H9 (cell line): ENCODE measurements at regions not wholly inside any gene's neighbourhood (a gene's known extent, or its start where the extent isn't known, plus 50 kb on each side); places are given as distances from the start of the nearest gene placed in this dataset.

Experiments
- DNase-seq: peaks from one replicate; pipeline ENCODE4 v3.0.0-alpha.2; 2017
- H2AFZ ChIP-seq: one replicate; pipeline ENCODE4 v1.6.1; 2013; ENCODE audit warnings: mild to moderate bottlenecking, low read length, control low read depth, moderate library complexity
- H2AK5ac ChIP-seq: 2 replicates; pipeline ENCODE4 v1.6.1; 2013; ENCODE audit warnings: low read length, control low read depth, mixed read lengths; ENCODE audit not compliant: insufficient read length
- H2BK120ac ChIP-seq: one replicate; pipeline ENCODE4 v1.6.1; 2013; ENCODE audit warnings: low read depth, mild to moderate bottlenecking, low read length, control low read depth, inconsistent platforms; ENCODE audit not compliant: poor library complexity, severe bottlenecking
- H2BK12ac ChIP-seq: 2 replicates; pipeline ENCODE4 v1.6.1; 2013; ENCODE audit warnings: low read length, control low read depth, mixed read lengths, low read depth; ENCODE audit not compliant: insufficient read length
- H2BK15ac ChIP-seq: 2 replicates; pipeline ENCODE4 v1.6.1; 2013; ENCODE audit warnings: low read depth, low read length, control low read depth
- H2BK20ac ChIP-seq: one replicate; pipeline ENCODE4 v1.6.1; 2013; ENCODE audit warnings: low read depth, mild to moderate bottlenecking, low read length, control low read depth, inconsistent platforms; ENCODE audit not compliant: poor library complexity, severe bottlenecking
- H2BK5ac ChIP-seq: 2 replicates; pipeline ENCODE4 v1.6.1; 2013; ENCODE audit warnings: low read length, control low read depth, mixed read lengths; ENCODE audit not compliant: insufficient read length
- H3K14ac ChIP-seq: 2 replicates; pipeline ENCODE4 v1.6.1; 2013; ENCODE audit warnings: low read length, control low read depth; ENCODE audit not compliant: insufficient read depth
- H3K18ac ChIP-seq: 2 replicates; pipeline ENCODE4 v1.6.1; 2013; ENCODE audit warnings: low read depth, mild to moderate bottlenecking, mixed read lengths, low read length, control low read depth; ENCODE audit not compliant: insufficient read length
- H3K23ac ChIP-seq: 2 replicates; pipeline ENCODE4 v1.6.1; 2013; ENCODE audit warnings: low read length, control low read depth, mixed read lengths, low read depth; ENCODE audit not compliant: insufficient read length
- H3K23me2 ChIP-seq: 2 replicates; pipeline ENCODE4 v1.6.1; 2013; ENCODE audit warnings: low read depth, mild to moderate bottlenecking, mixed read lengths, low read length, control low read depth; ENCODE audit not compliant: insufficient read length, poor library complexity, severe bottlenecking
- H3K27ac ChIP-seq: 2 replicates; pipeline ENCODE4 v1.5.1; 2013; ENCODE audit warnings: low read length, control low read depth, mixed read lengths, low read depth; ENCODE audit not compliant: insufficient read length
- H3K27me3 ChIP-seq: 2 replicates; pipeline ENCODE4 v1.6.1; 2013; ENCODE audit warnings: low read length, control low read depth, inconsistent platforms; ENCODE audit not compliant: insufficient read depth
- H3K4ac ChIP-seq: 2 replicates; pipeline ENCODE4 v1.6.1; 2013; ENCODE audit warnings: low read depth, mild to moderate bottlenecking, control low read depth, inconsistent platforms, low read length, moderate library complexity
- H3K4me1 ChIP-seq: 2 replicates; pipeline ENCODE4 v1.6.1; 2013; ENCODE audit warnings: low read length, control low read depth, inconsistent platforms; ENCODE audit not compliant: insufficient read depth
- H3K4me2 ChIP-seq: 2 replicates; pipeline ENCODE4 v1.6.1; 2013; ENCODE audit warnings: low read length, control low read depth, mixed read lengths; ENCODE audit not compliant: insufficient read length, insufficient read depth
- H3K56ac ChIP-seq: 2 replicates; pipeline ENCODE4 v1.6.1; 2013; ENCODE audit warnings: low read depth, mild to moderate bottlenecking, mixed read lengths, low read length, control low read depth; ENCODE audit not compliant: insufficient read length
- H3K79me1 ChIP-seq: 2 replicates; pipeline ENCODE4 v1.6.1; 2013; ENCODE audit warnings: low read depth, mild to moderate bottlenecking, moderate library complexity, low read length, control low read depth, inconsistent platforms; ENCODE audit not compliant: insufficient read depth, poor library complexity, severe bottlenecking
- H3K79me2 ChIP-seq: 2 replicates; pipeline ENCODE4 v1.6.1; 2013; ENCODE audit warnings: low read length, control low read depth, inconsistent platforms; ENCODE audit not compliant: insufficient read depth
- H3K9ac ChIP-seq: 2 replicates; pipeline ENCODE4 v1.6.1; 2013; ENCODE audit warnings: low read length, control low read depth, mixed read lengths; ENCODE audit not compliant: insufficient read length; ENCODE audit errors: extremely low read depth
- H3K9me3 ChIP-seq: one replicate; pipeline ENCODE4 v1.6.1; 2013; ENCODE audit warnings: low read depth, low read length, inconsistent platforms; ENCODE audit not compliant: control insufficient read depth
- H3T11ph ChIP-seq: one replicate; pipeline ENCODE4 v1.6.1; 2013; ENCODE audit warnings: mild to moderate bottlenecking, low read length, control low read depth, inconsistent platforms
- H4K20me1 ChIP-seq: one replicate; pipeline ENCODE4 v1.6.1; 2013; ENCODE audit not compliant: control insufficient read depth, insufficient read length, insufficient read depth
- H4K5ac ChIP-seq: 2 replicates; pipeline ENCODE4 v1.6.1; 2013; ENCODE audit warnings: low read depth, mild to moderate bottlenecking, mixed read lengths, low read length, control low read depth; ENCODE audit not compliant: insufficient read length
- H4K8ac ChIP-seq: replicated peaks from 2 replicates; pipeline ENCODE4 v1.6.1; 2013; ENCODE audit warnings: low read length, control low read depth, mixed read lengths, low read depth; ENCODE audit not compliant: insufficient read length
- H4K91ac ChIP-seq: 2 replicates; pipeline ENCODE4 v1.6.1; 2013; ENCODE audit warnings: low read depth, mild to moderate bottlenecking, moderate library complexity, mixed read lengths, low read length, control low read depth; ENCODE audit not compliant: insufficient read length
- H3K27ac Mint-ChIP-seq, 3 experiments: 2 replicates in 2 of 3; 3 replicates in 1 of 3; pipeline ENCODE4 v1.8.0; 2020 to 2021; ENCODE audit warnings: mixed read lengths in 3 of 3, mild to moderate bottlenecking in 1 of 3, moderate library complexity in 1 of 3
- H3K27me3 Mint-ChIP-seq: 2 replicates; pipeline ENCODE4 v1.8.0; 2021; ENCODE audit warnings: low read depth, mild to moderate bottlenecking, moderate library complexity, mixed read lengths
- H3K36me3 Mint-ChIP-seq, 3 experiments: 2 replicates in 2 of 3; 3 replicates in 1 of 3; pipeline ENCODE4 v1.8.0; 2020 to 2021; ENCODE audit warnings: low read depth in 3 of 3, mixed read lengths in 3 of 3; ENCODE audit not compliant: insufficient read depth in 1 of 3
- H3K4me1 Mint-ChIP-seq, 2 experiments: 2 replicates each; pipeline ENCODE4 v1.8.0; 2020; ENCODE audit warnings: mixed read lengths in 2 of 2
- H3K4me3 Mint-ChIP-seq, 2 experiments: 2 replicates in 1 of 2; 3 replicates in 1 of 2; pipeline ENCODE4 v1.8.0; 2020 to 2021; ENCODE audit warnings: mild to moderate bottlenecking in 2 of 2, mixed read lengths in 2 of 2, moderate library complexity in 1 of 2
- H3K9me3 Mint-ChIP-seq, 2 experiments: 2 replicates in 1 of 2; 3 replicates in 1 of 2; pipeline ENCODE4 v1.8.0; 2020; ENCODE audit warnings: mild to moderate bottlenecking in 2 of 2, mixed read lengths in 2 of 2, moderate library complexity in 1 of 2
- WGBS: extraction: QIAGEN DNeasy Blood & Tissue Kit; methylation state at CpG from one replicate; pipeline ENCODE4 v1.1.7; 2013; ENCODE audit warnings: missing lambda C conversion rate, low lambda C conversion rate, mixed read lengths; ENCODE audit not compliant: insufficient read length; ENCODE audit errors: extremely low coverage; 5-methylcytosine and 5-hydroxymethylcytosine counted together
- TF ChIP-seq, protein P1 (sequence below): fragments of 200-600 bp; sonication (generic); conservative IDR thresholded peaks from 3 replicates; pipeline ENCODE4 v1.8.0; 2021; ENCODE audit warnings: antibody characterized with exemption, mild to moderate bottlenecking

DNA sequence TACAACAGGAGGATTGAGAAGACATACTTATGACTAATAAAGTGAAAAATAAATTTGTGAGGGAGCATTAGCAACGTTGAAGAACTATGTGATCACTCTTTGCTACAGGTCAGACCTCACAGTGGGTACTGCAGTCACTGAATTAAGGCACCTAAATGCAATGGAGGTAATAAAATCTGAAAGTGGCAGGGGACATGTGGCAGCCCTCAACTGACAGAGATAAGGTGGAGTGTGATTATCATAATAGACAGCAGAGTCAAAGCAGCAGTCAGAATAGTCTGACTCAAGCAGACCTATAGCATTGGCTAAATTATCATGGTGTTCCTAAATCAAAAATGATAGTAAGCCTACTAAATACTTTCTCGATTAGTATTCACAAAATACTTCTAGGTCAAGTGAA is 1220.5 kb downstream of the PCDH18 start:
- Histone ChIP-seq H2BK12ac (no peak overlapping the region), H3K27me3 (no peaks in the 10 kb centered on the region), H3K4me2 (no peak overlapping the region), H4K5ac (no peak overlapping the region), H3K14ac (no peak overlapping the region), H3T11ph (no peak overlapping the region), H2BK20ac (no peak overlapping the region), H3K79me1 (no peaks in the 10 kb centered on the region), H2AFZ (no peak overlapping the region), H3K18ac (no peak overlapping the region), H2BK15ac (no peak overlapping the region), H2AK5ac (no peak overlapping the region), H3K4me1 (no peaks in the 10 kb centered on the region), H4K8ac (no peak overlapping the region), H4K91ac (no peak overlapping the region), H2BK120ac (no peak overlapping the region), H3K9me3 (no peaks in the 10 kb centered on the region), H3K27ac (no peak overlapping the region), H3K56ac (no peak overlapping the region), H3K79me2 (no peaks in the 10 kb centered on the region), H3K23me2 (no peaks in the 10 kb centered on the region), H4K20me1 (no peaks in the 10 kb centered on the region), H3K23ac (no peak overlapping the region), H2BK5ac (no peak overlapping the region), H3K9ac (no peak overlapping the region), H3K4ac (no peak overlapping the region)
- Mint-ChIP-seq H3K27me3 (no peaks in the 10 kb centered on the region), H3K9me3 (no peaks in the 10 kb centered on the region; a peak in 1 of 5 replicates), H3K4me3 (no peak overlapping the region), H3K4me1 (peaks cover 9 to 10% of the 10 kb centered on the region in 2 experiments), H3K36me3 (no peaks in the 10 kb centered on the region), H3K27ac (no peak overlapping the region; a peak in 1 of 7 replicates)
- TF ChIP-seq, protein P1, sequence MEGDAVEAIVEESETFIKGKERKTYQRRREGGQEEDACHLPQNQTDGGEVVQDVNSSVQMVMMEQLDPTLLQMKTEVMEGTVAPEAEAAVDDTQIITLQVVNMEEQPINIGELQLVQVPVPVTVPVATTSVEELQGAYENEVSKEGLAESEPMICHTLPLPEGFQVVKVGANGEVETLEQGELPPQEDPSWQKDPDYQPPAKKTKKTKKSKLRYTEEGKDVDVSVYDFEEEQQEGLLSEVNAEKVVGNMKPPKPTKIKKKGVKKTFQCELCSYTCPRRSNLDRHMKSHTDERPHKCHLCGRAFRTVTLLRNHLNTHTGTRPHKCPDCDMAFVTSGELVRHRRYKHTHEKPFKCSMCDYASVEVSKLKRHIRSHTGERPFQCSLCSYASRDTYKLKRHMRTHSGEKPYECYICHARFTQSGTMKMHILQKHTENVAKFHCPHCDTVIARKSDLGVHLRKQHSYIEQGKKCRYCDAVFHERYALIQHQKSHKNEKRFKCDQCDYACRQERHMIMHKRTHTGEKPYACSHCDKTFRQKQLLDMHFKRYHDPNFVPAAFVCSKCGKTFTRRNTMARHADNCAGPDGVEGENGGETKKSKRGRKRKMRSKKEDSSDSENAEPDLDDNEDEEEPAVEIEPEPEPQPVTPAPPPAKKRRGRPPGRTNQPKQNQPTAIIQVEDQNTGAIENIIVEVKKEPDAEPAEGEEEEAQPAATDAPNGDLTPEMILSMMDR = no peak
- WGBS = no CpG with 5 or more reads among the region's 2 CpGs
- no peak for DNase-seq
